Tibial nerve (tissue), 4 donors: ENCODE measurements at regions not wholly inside any gene's neighbourhood (a gene's known extent, or its start where the extent isn't known, plus 50 kb on each side); places are given as distances from the start of the nearest gene placed in this dataset.

Experiments used
- CTCF ChIP-seq, 5 experiments: fragments of 200-600 bp in 3 of 5; fragments of 450-650 bp in 2 of 5; sonication (generic) in 3 of 5; IDR thresholded peaks; one replicate each; pipeline ENCODE4 v1.5.1; 2016 to 2019; ENCODE audit warnings: antibody characterized with exemption in 5 of 5, mild to moderate bottlenecking in 3 of 5, moderate library complexity in 2 of 5
- EP300 ChIP-seq, 2 donors: sonication (generic); formaldehyde crosslinking; IDR thresholded peaks; one replicate each; pipeline ENCODE4 v1.6.1; 2017; ENCODE audit warnings: antibody characterized with exemption in 2 of 2, mild to moderate bottlenecking in 1 of 2

- TF ChIP-seq CTCF (IDR thresholded peaks at IDR 0.05) (no peak), EP300 (IDR thresholded peaks at IDR 0.05) (no peak)
Measured at GRCh38 chr3:182308328-182308727, 485.0 kb upstream of the ATP11B start.
